Astrocyte (in vitro differentiated cells and primary cell): ENCODE measurements at regions not wholly inside any gene's neighbourhood (a gene's known extent, or its start where the extent isn't known, plus 50 kb on each side); places are given as distances from the start of the nearest gene placed in this dataset.

ENCODE experiments used
- DNase-seq: peaks from one replicate; pipeline ENCODE4 v3.0.0-alpha.2; 2010; ENCODE audit warnings: low read depth
- FAIRE-seq: peaks from 2 replicates; lab custom pipeline; 2011; peaks lifted over from hg19 to GRCh38; lab: Jason Lieb, UNC
- H2AFZ ChIP-seq: 2 replicates; pipeline ENCODE4 v1.6.0; 2012; ENCODE audit warnings: low read depth, low read length, inconsistent platforms
- H3K27ac ChIP-seq: 2 replicates; pipeline ENCODE4 v1.5.1; 2011; ENCODE audit warnings: low read depth, low read length, inconsistent platforms
- H3K27me3 ChIP-seq: 2 replicates; pipeline ENCODE4 v1.6.0; 2011; ENCODE audit warnings: low read length, inconsistent platforms; ENCODE audit not compliant: insufficient read depth
- H3K36me3 ChIP-seq: 2 replicates; pipeline ENCODE4 v1.5.1; 2011; ENCODE audit warnings: low read length, inconsistent platforms; ENCODE audit not compliant: insufficient read depth
- H3K4me1 ChIP-seq: 2 replicates; pipeline ENCODE4 v1.5.1; 2011; ENCODE audit warnings: low read length, inconsistent platforms; ENCODE audit not compliant: insufficient read depth
- H3K4me2 ChIP-seq: 2 replicates; pipeline ENCODE4 v1.6.0; 2012; ENCODE audit warnings: low read length, inconsistent platforms
- H3K4me3 ChIP-seq: 2 replicates; pipeline ENCODE4 v1.5.1; 2011; ENCODE audit warnings: low read depth, mild to moderate bottlenecking, low read length, inconsistent platforms; ENCODE audit not compliant: insufficient read depth
- H3K79me2 ChIP-seq: 2 replicates; pipeline ENCODE4 v1.6.0; 2012; ENCODE audit warnings: mild to moderate bottlenecking, low read length, inconsistent platforms; ENCODE audit not compliant: insufficient read depth
- H3K9ac ChIP-seq: 2 replicates; pipeline ENCODE4 v1.6.0; 2012; ENCODE audit warnings: mild to moderate bottlenecking, low read length, inconsistent platforms
- H3K9me3 ChIP-seq: 2 replicates; pipeline ENCODE4 v1.5.1; 2012; ENCODE audit warnings: low read depth, mild to moderate bottlenecking, low read length, inconsistent platforms; ENCODE audit not compliant: insufficient read depth
- H4K20me1 ChIP-seq: 2 replicates; pipeline ENCODE4 v1.6.0; 2012; ENCODE audit warnings: low read length, inconsistent platforms; ENCODE audit not compliant: insufficient read depth
- H3K27ac Mint-ChIP-seq: one replicate; pipeline ENCODE4 v1.8.0; 2021; ENCODE audit warnings: mild to moderate bottlenecking, mixed read lengths; ENCODE audit not compliant: unreplicated experiment
- H3K27me3 Mint-ChIP-seq: one replicate; pipeline ENCODE4 v1.8.0; 2021; ENCODE audit warnings: low read depth, mixed read lengths; ENCODE audit not compliant: unreplicated experiment
- H3K36me3 Mint-ChIP-seq: one replicate; pipeline ENCODE4 v1.8.0; 2021; ENCODE audit warnings: low read depth, mixed read lengths; ENCODE audit not compliant: unreplicated experiment
- H3K4me1 Mint-ChIP-seq: one replicate; pipeline ENCODE4 v1.8.0; 2021; ENCODE audit warnings: low read depth, mixed read lengths; ENCODE audit not compliant: unreplicated experiment
- H3K4me3 Mint-ChIP-seq: one replicate; pipeline ENCODE4 v1.8.0; 2021; ENCODE audit warnings: mild to moderate bottlenecking, moderate library complexity, mixed read lengths; ENCODE audit not compliant: unreplicated experiment
- H3K9me3 Mint-ChIP-seq: one replicate; pipeline ENCODE4 v1.8.0; 2021; ENCODE audit warnings: mild to moderate bottlenecking, mixed read lengths; ENCODE audit not compliant: unreplicated experiment
- EZH2 ChIP-seq: IDR thresholded peaks from 2 replicates; pipeline ENCODE4 v1.6.1; 2012; ENCODE audit warnings: mild to moderate bottlenecking, low read length, inconsistent platforms; ENCODE audit not compliant: insufficient read depth
- TF ChIP-seq, protein P1 (sequence below): IDR thresholded peaks from 2 replicates; pipeline ENCODE4 v1.5.1; 2011; ENCODE audit warnings: low read depth, mild to moderate bottlenecking, inconsistent platforms, low read length, moderate library complexity; ENCODE audit not compliant: insufficient read depth

DNA sequence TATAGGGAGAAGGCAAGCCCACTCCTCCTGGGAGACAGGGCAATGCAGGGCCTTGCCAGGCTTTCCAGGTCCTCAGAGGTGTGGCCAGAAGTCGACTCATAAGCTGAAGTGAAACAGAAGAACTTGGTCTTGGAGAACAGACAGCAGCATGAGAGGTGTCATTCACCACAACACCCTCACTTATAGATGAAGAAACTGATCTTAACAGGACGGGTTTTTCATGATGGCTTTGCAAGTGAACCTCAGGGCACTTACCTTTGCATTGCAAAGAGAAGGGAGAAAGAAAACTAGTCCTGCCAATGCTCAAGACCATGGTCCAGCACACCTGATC, 198.8 kb downstream of the CYRIA start:
- Histone ChIP-seq H3K27me3 (no peaks in the 10 kb centered on the region), H3K36me3 (no peaks in the 10 kb centered on the region), H3K9ac (no peak overlapping the region), H2AFZ (no peak overlapping the region), H3K4me3 (no peak overlapping the region), H3K27ac (no peak overlapping the region), H3K4me2 (no peak overlapping the region), H3K79me2 (no peaks in the 10 kb centered on the region), H4K20me1 (no peaks in the 10 kb centered on the region), H3K4me1 (no peaks in the 10 kb centered on the region), H3K9me3 (no peaks in the 10 kb centered on the region)
- peaks cover 24% of the 10 kb centered on the region for H3K4me1 Mint-ChIP-seq
- no peak overlapping the region for H3K4me3 Mint-ChIP-seq
- TF ChIP-seq, protein P1, sequence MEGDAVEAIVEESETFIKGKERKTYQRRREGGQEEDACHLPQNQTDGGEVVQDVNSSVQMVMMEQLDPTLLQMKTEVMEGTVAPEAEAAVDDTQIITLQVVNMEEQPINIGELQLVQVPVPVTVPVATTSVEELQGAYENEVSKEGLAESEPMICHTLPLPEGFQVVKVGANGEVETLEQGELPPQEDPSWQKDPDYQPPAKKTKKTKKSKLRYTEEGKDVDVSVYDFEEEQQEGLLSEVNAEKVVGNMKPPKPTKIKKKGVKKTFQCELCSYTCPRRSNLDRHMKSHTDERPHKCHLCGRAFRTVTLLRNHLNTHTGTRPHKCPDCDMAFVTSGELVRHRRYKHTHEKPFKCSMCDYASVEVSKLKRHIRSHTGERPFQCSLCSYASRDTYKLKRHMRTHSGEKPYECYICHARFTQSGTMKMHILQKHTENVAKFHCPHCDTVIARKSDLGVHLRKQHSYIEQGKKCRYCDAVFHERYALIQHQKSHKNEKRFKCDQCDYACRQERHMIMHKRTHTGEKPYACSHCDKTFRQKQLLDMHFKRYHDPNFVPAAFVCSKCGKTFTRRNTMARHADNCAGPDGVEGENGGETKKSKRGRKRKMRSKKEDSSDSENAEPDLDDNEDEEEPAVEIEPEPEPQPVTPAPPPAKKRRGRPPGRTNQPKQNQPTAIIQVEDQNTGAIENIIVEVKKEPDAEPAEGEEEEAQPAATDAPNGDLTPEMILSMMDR = no peak
- TF ChIP-seq EZH2 = no peak
- no peaks in the 10 kb centered on the region for H3K9me3 Mint-ChIP-seq
- H3K27ac Mint-ChIP-seq = no peak overlapping the region
- no peak for FAIRE-seq
- no peaks in the 10 kb centered on the region for H3K36me3 Mint-ChIP-seq
- H3K27me3 Mint-ChIP-seq = peaks cover 8% of the 10 kb centered on the region
- no peak for DNase-seq

DNA sequence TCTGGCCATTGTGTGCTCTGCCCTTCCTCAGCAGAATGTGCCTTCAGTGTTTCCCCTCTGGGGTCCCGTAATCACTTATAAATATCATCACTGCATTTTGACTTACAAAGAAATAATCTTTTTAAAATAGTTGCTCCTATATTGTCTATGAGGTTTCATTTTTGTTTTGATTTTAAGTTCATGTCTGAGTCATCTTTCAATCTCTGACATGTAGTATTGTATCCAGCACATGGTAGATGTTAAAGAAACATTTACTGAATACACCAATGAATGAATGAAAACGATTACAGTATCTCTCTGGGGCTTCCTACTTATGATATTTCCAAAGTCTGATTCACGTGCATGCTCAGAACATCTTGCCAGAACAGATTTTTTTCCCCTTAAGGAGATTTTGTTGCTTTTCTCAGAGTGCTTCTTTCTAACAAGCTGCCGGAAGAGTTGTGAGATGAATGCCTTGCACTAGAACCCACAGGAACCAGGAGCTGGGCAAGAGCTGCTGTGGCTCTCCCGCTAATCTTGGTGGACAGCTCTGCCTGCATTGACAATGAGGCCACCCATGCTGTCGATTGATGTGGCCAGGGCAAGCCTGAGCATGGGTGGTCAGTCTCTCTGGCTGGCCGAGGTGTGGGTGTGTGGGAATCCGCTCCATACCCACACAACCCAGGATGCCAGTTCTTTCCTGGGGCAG, 199.4 kb downstream of the CYRIA start:
- Histone ChIP-seq H4K20me1 (no peaks in the 10 kb centered on the region), H3K79me2 (no peaks in the 10 kb centered on the region), H3K4me3 (no peak overlapping the region), H3K27me3 (no peaks in the 10 kb centered on the region), H3K9ac (no peak overlapping the region), H3K4me1 (no peaks in the 10 kb centered on the region), H3K4me2 (no peak overlapping the region), H2AFZ (no peak overlapping the region), H3K27ac (no peak overlapping the region), H3K36me3 (no peaks in the 10 kb centered on the region), H3K9me3 (no peaks in the 10 kb centered on the region)
- FAIRE-seq = no peak
- no peak overlapping the region for H3K4me3 Mint-ChIP-seq
- H3K36me3 Mint-ChIP-seq = no peaks in the 10 kb centered on the region
- no peak overlapping the region for H3K27ac Mint-ChIP-seq
- H3K27me3 Mint-ChIP-seq = peaks cover 5% of the 10 kb centered on the region
- H3K4me1 Mint-ChIP-seq = peaks cover 24% of the 10 kb centered on the region
- H3K9me3 Mint-ChIP-seq = no peaks in the 10 kb centered on the region
- DNase-seq = no peak
- TF ChIP-seq, protein P1 = no peak
- TF ChIP-seq EZH2 = no peak

DNA sequence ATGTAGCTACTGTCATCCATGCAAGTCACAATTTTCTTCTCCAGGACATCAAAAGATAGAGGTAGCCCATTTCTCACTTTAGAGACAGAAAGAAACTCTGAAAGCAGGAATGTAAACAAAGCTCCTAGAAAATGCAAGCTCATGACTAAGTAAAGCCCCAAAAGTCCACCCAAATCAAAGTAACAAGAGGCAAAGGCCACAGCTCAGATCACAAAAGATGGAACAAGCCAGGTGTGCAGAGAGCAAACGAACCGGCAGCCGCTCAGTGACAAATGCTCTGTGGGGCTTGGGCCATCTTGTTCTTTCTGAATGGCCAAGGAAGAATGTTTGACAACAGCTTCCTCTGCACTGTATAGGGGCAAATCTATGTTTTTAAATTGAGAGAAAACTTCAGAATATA, 201.0 kb downstream of the CYRIA start:
- FAIRE-seq = no peak
- no peaks in the 10 kb centered on the region for H3K9me3 Mint-ChIP-seq

More for the DNA sequence above, 201.0 kb downstream of the CYRIA start:
- Histone ChIP-seq H3K27me3 (no peaks in the 10 kb centered on the region), H3K9ac (no peak overlapping the region), H3K4me3 (no peak overlapping the region), H3K36me3 (no peaks in the 10 kb centered on the region), H4K20me1 (no peaks in the 10 kb centered on the region), H3K79me2 (no peaks in the 10 kb centered on the region), H3K4me2 (no peak overlapping the region), H3K9me3 (no peaks in the 10 kb centered on the region), H3K4me1 (no peaks in the 10 kb centered on the region), H2AFZ (no peak overlapping the region), H3K27ac (no peak overlapping the region)
- TF ChIP-seq EZH2 = no peak
- TF ChIP-seq, protein P1 = no peak
- DNase-seq = no peak
- Mint-ChIP-seq H3K4me3 (no peak overlapping the region), H3K27me3 (no peaks in the 10 kb centered on the region), H3K36me3 (no peaks in the 10 kb centered on the region), H3K27ac (no peak overlapping the region), H3K4me1 (peaks cover 21% of the 10 kb centered on the region)
